Mesothelial cell of epicardium (in vitro differentiated cells): ENCODE measurements at regions not wholly inside any gene's neighbourhood (a gene's known extent, or its start where the extent isn't known, plus 50 kb on each side); places are given as distances from the start of the nearest gene placed in this dataset.

Source experiments
- DNase-seq, 2 experiments: peaks; one replicate each; pipeline ENCODE4 v3.0.0; 2021; ENCODE audit warnings: low spot score in 2 of 2; ENCODE audit not compliant: unreplicated experiment in 2 of 2
- H3K27ac Mint-ChIP-seq: 2 replicates; pipeline ENCODE4 v1.8.0; 2021; ENCODE audit warnings: mixed read lengths
- H3K27me3 Mint-ChIP-seq: 2 replicates; pipeline ENCODE4 v1.8.0; 2021; ENCODE audit warnings: low read depth, mixed read lengths
- H3K36me3 Mint-ChIP-seq: 2 replicates; pipeline ENCODE4 v1.8.0; 2021; ENCODE audit warnings: mixed read lengths
- H3K4me1 Mint-ChIP-seq: 2 replicates; pipeline ENCODE4 v1.8.0; 2021; ENCODE audit warnings: mixed read lengths
- H3K4me3 Mint-ChIP-seq: 2 replicates; pipeline ENCODE4 v1.8.0; 2021; ENCODE audit warnings: mild to moderate bottlenecking, moderate library complexity, mixed read lengths
- H3K9me3 Mint-ChIP-seq: 2 replicates; pipeline ENCODE4 v1.8.0; 2021; ENCODE audit warnings: mixed read lengths
- TF ChIP-seq, protein P1 (sequence below): fragments of 200-600 bp; sonication (generic); IDR thresholded peaks from one replicate; pipeline ENCODE4 v1.5.0; 2021; ENCODE audit warnings: antibody characterized with exemption; ENCODE audit not compliant: unreplicated experiment

DNA sequence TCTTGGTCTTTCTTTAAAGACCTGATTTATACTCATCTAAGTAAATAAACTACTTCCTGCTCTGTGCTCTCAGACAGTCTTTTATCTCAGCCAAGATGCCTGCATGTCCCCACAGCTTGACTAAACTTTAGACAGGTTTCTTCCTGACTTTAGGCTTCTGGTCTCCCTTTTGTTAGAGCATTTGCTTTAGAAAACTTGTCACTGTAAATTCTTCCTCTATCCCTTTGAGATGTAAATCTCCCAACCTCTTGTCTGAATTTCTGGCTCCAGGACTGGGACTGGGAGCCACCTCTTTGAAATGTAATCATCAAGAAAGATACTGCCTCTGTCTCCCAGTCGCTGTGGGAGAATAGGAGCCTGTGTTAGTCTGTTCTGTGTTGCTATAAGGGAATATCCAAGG is 739.9 kb downstream of the C6orf118 start:
- H3K4me1 Mint-ChIP-seq, result peaks cover 3% of the 10 kb centered on the region
- DNase-seq, result no peak
- H3K27ac Mint-ChIP-seq, result no peak overlapping the region
- H3K27me3 Mint-ChIP-seq, result no peaks in the 10 kb centered on the region
- no peaks in the 10 kb centered on the region for H3K36me3 Mint-ChIP-seq
- no peak overlapping the region for H3K4me3 Mint-ChIP-seq
- TF ChIP-seq, protein P1, sequence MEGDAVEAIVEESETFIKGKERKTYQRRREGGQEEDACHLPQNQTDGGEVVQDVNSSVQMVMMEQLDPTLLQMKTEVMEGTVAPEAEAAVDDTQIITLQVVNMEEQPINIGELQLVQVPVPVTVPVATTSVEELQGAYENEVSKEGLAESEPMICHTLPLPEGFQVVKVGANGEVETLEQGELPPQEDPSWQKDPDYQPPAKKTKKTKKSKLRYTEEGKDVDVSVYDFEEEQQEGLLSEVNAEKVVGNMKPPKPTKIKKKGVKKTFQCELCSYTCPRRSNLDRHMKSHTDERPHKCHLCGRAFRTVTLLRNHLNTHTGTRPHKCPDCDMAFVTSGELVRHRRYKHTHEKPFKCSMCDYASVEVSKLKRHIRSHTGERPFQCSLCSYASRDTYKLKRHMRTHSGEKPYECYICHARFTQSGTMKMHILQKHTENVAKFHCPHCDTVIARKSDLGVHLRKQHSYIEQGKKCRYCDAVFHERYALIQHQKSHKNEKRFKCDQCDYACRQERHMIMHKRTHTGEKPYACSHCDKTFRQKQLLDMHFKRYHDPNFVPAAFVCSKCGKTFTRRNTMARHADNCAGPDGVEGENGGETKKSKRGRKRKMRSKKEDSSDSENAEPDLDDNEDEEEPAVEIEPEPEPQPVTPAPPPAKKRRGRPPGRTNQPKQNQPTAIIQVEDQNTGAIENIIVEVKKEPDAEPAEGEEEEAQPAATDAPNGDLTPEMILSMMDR, result no peak
- peaks cover 19% of the 10 kb centered on the region for H3K9me3 Mint-ChIP-seq

DNA sequence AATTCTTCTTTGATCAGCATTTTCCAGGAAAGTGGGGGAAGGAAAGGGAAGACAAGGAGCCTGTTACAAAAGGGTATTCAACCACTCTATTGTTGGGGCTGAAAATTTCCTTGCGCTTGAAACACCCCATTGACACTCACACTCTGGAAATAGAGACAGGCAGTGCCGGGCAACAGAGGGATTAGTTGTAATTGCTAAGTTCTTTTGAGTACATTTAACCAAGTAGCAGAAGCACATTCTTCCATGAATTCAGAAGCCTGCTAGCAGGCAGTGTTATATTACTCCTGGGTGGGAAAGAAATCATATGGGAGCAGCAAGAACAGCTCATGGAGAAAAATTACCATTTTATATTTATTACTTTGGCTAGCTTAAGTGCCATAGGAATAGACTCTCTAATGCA is 745.5 kb downstream of the C6orf118 start:
- H3K27me3 Mint-ChIP-seq, result no peaks in the 10 kb centered on the region
- H3K27ac Mint-ChIP-seq, result no peak overlapping the region
- peaks cover 3% of the 10 kb centered on the region for H3K36me3 Mint-ChIP-seq
- H3K4me3 Mint-ChIP-seq, result no peak overlapping the region
- TF ChIP-seq, protein P1, result no peak
- no peak for DNase-seq
- H3K4me1 Mint-ChIP-seq, result no peaks in the 10 kb centered on the region
- peaks cover 31% of the 10 kb centered on the region for H3K9me3 Mint-ChIP-seq

DNA sequence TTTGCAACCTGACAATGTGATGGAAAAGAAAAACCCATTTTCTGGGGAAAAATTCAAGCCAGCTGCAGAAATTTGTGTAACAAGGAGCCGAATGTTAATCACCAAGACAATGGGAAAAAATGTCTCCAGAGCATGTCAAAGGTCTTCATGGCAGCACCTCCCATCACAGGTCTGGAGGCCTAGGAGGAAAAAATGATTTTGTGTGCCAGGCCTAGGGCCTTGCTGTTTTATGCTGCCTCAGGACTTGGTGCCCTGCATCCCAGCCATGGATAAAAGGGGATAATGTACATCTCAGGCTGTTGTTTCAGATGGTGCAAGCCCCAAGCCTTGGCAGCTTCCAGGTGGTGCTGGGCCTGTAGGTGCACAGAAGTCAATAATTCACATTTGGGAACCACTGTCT is 747.7 kb downstream of the C6orf118 start:
- Mint-ChIP-seq H3K36me3 (peaks cover 3% of the 10 kb centered on the region), H3K27ac (no peak overlapping the region), H3K4me3 (no peak overlapping the region), H3K27me3 (no peaks in the 10 kb centered on the region), H3K9me3 (peaks cover 38% of the 10 kb centered on the region), H3K4me1 (no peaks in the 10 kb centered on the region)
- no peak for DNase-seq
- TF ChIP-seq, protein P1, result no peak

DNA sequence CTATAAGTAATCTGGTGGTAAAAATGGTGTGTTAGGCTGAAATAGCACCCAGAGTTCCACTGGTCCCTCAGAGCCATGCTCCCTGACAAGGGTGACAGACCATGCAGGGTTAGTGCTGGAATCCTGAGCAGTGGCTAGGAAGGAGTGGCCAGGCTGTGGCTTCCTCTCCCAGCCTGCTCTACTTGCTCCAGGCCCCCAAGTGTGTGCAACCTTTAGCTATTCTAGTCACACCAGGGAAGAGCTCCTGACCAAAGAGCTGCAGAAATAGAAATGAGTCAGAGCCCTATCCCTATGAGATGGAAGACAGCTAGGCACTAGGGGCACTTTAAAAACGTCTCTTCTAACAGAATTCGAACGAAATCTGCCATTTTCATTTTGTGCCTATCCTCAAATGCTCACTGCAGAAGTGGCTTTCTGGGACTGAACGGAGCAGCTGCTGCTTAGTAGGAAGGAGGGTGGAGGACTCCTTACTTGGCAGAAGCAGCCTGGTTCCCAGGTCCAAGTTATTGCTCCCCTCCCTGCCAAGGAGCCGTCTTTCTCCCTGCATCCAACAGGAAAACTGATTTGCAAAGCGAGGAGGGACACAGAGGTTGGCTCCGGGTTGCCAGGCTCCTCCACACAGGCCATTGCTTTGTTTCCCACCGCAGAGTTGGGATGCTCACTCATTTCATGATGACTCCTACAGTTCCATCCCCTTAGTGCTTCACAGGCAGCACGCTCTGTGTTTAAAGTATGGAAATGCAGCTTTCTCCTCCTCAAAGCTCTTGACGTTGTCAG is 754.5 kb downstream of the C6orf118 start:
- Mint-ChIP-seq H3K4me3 (no peak overlapping the region), H3K27me3 (no peaks in the 10 kb centered on the region), H3K27ac (no peak overlapping the region), H3K9me3 (peaks cover 24% of the 10 kb centered on the region), H3K36me3 (no peaks in the 10 kb centered on the region), H3K4me1 (no peaks in the 10 kb centered on the region)
- no peak for DNase-seq
- TF ChIP-seq, protein P1, result no peak

DNA sequence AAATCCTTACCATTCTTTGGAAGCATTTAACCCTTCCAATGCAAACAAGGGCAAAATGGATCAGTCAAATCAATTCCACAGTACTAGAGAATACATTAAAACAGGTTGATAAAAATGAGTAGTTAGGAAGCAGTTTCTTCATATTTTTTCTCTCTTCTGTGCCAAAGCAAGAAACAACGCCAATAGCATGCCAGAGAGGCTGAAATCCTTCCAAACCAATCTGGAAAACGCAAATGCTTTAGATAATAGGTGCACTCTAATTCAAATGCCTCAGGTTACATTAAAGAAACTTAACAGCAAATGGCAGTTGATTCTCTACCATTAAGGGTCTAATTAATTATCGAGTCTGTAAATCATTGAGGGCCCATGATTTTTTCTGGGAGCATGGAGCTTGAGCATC is 755.2 kb downstream of the C6orf118 start:
- no peak for DNase-seq
- TF ChIP-seq, protein P1, result no peak
- no peak overlapping the region for H3K4me3 Mint-ChIP-seq

More for the DNA sequence above, 755.2 kb downstream of the C6orf118 start:
- peaks cover 24% of the 10 kb centered on the region for H3K9me3 Mint-ChIP-seq
- no peaks in the 10 kb centered on the region for H3K4me1 Mint-ChIP-seq
- no peaks in the 10 kb centered on the region for H3K27me3 Mint-ChIP-seq
- no peaks in the 10 kb centered on the region for H3K36me3 Mint-ChIP-seq
- H3K27ac Mint-ChIP-seq, result no peak overlapping the region
